H9 (cell line): ENCODE measurements at regions not wholly inside any gene's neighbourhood (a gene's known extent, or its start where the extent isn't known, plus 50 kb on each side); places are given as distances from the start of the nearest gene placed in this dataset.

ENCODE experiments used
- DNase-seq: peaks from one replicate; pipeline ENCODE4 v3.0.0-alpha.2; 2017
- H2AFZ ChIP-seq: one replicate; pipeline ENCODE4 v1.6.1; 2013; ENCODE audit warnings: mild to moderate bottlenecking, low read length, control low read depth, moderate library complexity
- H2AK5ac ChIP-seq: 2 replicates; pipeline ENCODE4 v1.6.1; 2013; ENCODE audit warnings: low read length, control low read depth, mixed read lengths; ENCODE audit not compliant: insufficient read length
- H2BK120ac ChIP-seq: one replicate; pipeline ENCODE4 v1.6.1; 2013; ENCODE audit warnings: low read depth, mild to moderate bottlenecking, low read length, control low read depth, inconsistent platforms; ENCODE audit not compliant: poor library complexity, severe bottlenecking
- H2BK12ac ChIP-seq: 2 replicates; pipeline ENCODE4 v1.6.1; 2013; ENCODE audit warnings: low read length, control low read depth, mixed read lengths, low read depth; ENCODE audit not compliant: insufficient read length
- H2BK15ac ChIP-seq: 2 replicates; pipeline ENCODE4 v1.6.1; 2013; ENCODE audit warnings: low read depth, low read length, control low read depth
- H2BK20ac ChIP-seq: one replicate; pipeline ENCODE4 v1.6.1; 2013; ENCODE audit warnings: low read depth, mild to moderate bottlenecking, low read length, control low read depth, inconsistent platforms; ENCODE audit not compliant: poor library complexity, severe bottlenecking
- H2BK5ac ChIP-seq: 2 replicates; pipeline ENCODE4 v1.6.1; 2013; ENCODE audit warnings: low read length, control low read depth, mixed read lengths; ENCODE audit not compliant: insufficient read length
- H3K14ac ChIP-seq: 2 replicates; pipeline ENCODE4 v1.6.1; 2013; ENCODE audit warnings: low read length, control low read depth; ENCODE audit not compliant: insufficient read depth
- H3K18ac ChIP-seq: 2 replicates; pipeline ENCODE4 v1.6.1; 2013; ENCODE audit warnings: low read depth, mild to moderate bottlenecking, mixed read lengths, low read length, control low read depth; ENCODE audit not compliant: insufficient read length
- H3K23ac ChIP-seq: 2 replicates; pipeline ENCODE4 v1.6.1; 2013; ENCODE audit warnings: low read length, control low read depth, mixed read lengths, low read depth; ENCODE audit not compliant: insufficient read length
- H3K23me2 ChIP-seq: 2 replicates; pipeline ENCODE4 v1.6.1; 2013; ENCODE audit warnings: low read depth, mild to moderate bottlenecking, mixed read lengths, low read length, control low read depth; ENCODE audit not compliant: insufficient read length, poor library complexity, severe bottlenecking
- H3K27ac ChIP-seq: 2 replicates; pipeline ENCODE4 v1.5.1; 2013; ENCODE audit warnings: low read length, control low read depth, mixed read lengths, low read depth; ENCODE audit not compliant: insufficient read length
- H3K27me3 ChIP-seq: 2 replicates; pipeline ENCODE4 v1.6.1; 2013; ENCODE audit warnings: low read length, control low read depth, inconsistent platforms; ENCODE audit not compliant: insufficient read depth
- H3K4ac ChIP-seq: 2 replicates; pipeline ENCODE4 v1.6.1; 2013; ENCODE audit warnings: low read depth, mild to moderate bottlenecking, control low read depth, inconsistent platforms, low read length, moderate library complexity
- H3K4me1 ChIP-seq: 2 replicates; pipeline ENCODE4 v1.6.1; 2013; ENCODE audit warnings: low read length, control low read depth, inconsistent platforms; ENCODE audit not compliant: insufficient read depth
- H3K4me2 ChIP-seq: 2 replicates; pipeline ENCODE4 v1.6.1; 2013; ENCODE audit warnings: low read length, control low read depth, mixed read lengths; ENCODE audit not compliant: insufficient read length, insufficient read depth
- H3K56ac ChIP-seq: 2 replicates; pipeline ENCODE4 v1.6.1; 2013; ENCODE audit warnings: low read depth, mild to moderate bottlenecking, mixed read lengths, low read length, control low read depth; ENCODE audit not compliant: insufficient read length
- H3K79me1 ChIP-seq: 2 replicates; pipeline ENCODE4 v1.6.1; 2013; ENCODE audit warnings: low read depth, mild to moderate bottlenecking, moderate library complexity, low read length, control low read depth, inconsistent platforms; ENCODE audit not compliant: insufficient read depth, poor library complexity, severe bottlenecking
- H3K79me2 ChIP-seq: 2 replicates; pipeline ENCODE4 v1.6.1; 2013; ENCODE audit warnings: low read length, control low read depth, inconsistent platforms; ENCODE audit not compliant: insufficient read depth
- H3K9ac ChIP-seq: 2 replicates; pipeline ENCODE4 v1.6.1; 2013; ENCODE audit warnings: low read length, control low read depth, mixed read lengths; ENCODE audit not compliant: insufficient read length; ENCODE audit errors: extremely low read depth
- H3K9me3 ChIP-seq: one replicate; pipeline ENCODE4 v1.6.1; 2013; ENCODE audit warnings: low read depth, low read length, inconsistent platforms; ENCODE audit not compliant: control insufficient read depth
- H3T11ph ChIP-seq: one replicate; pipeline ENCODE4 v1.6.1; 2013; ENCODE audit warnings: mild to moderate bottlenecking, low read length, control low read depth, inconsistent platforms
- H4K20me1 ChIP-seq: one replicate; pipeline ENCODE4 v1.6.1; 2013; ENCODE audit not compliant: control insufficient read depth, insufficient read length, insufficient read depth
- H4K5ac ChIP-seq: 2 replicates; pipeline ENCODE4 v1.6.1; 2013; ENCODE audit warnings: low read depth, mild to moderate bottlenecking, mixed read lengths, low read length, control low read depth; ENCODE audit not compliant: insufficient read length
- H4K8ac ChIP-seq: replicated peaks from 2 replicates; pipeline ENCODE4 v1.6.1; 2013; ENCODE audit warnings: low read length, control low read depth, mixed read lengths, low read depth; ENCODE audit not compliant: insufficient read length
- H4K91ac ChIP-seq: 2 replicates; pipeline ENCODE4 v1.6.1; 2013; ENCODE audit warnings: low read depth, mild to moderate bottlenecking, moderate library complexity, mixed read lengths, low read length, control low read depth; ENCODE audit not compliant: insufficient read length
- H3K27ac Mint-ChIP-seq, 3 experiments: 2 replicates in 2 of 3; 3 replicates in 1 of 3; pipeline ENCODE4 v1.8.0; 2020 to 2021; ENCODE audit warnings: mixed read lengths in 3 of 3, mild to moderate bottlenecking in 1 of 3, moderate library complexity in 1 of 3
- H3K27me3 Mint-ChIP-seq: 2 replicates; pipeline ENCODE4 v1.8.0; 2021; ENCODE audit warnings: low read depth, mild to moderate bottlenecking, moderate library complexity, mixed read lengths
- H3K36me3 Mint-ChIP-seq, 3 experiments: 2 replicates in 2 of 3; 3 replicates in 1 of 3; pipeline ENCODE4 v1.8.0; 2020 to 2021; ENCODE audit warnings: low read depth in 3 of 3, mixed read lengths in 3 of 3; ENCODE audit not compliant: insufficient read depth in 1 of 3
- H3K4me1 Mint-ChIP-seq, 2 experiments: 2 replicates each; pipeline ENCODE4 v1.8.0; 2020; ENCODE audit warnings: mixed read lengths in 2 of 2
- H3K4me3 Mint-ChIP-seq, 2 experiments: 2 replicates in 1 of 2; 3 replicates in 1 of 2; pipeline ENCODE4 v1.8.0; 2020 to 2021; ENCODE audit warnings: mild to moderate bottlenecking in 2 of 2, mixed read lengths in 2 of 2, moderate library complexity in 1 of 2
- H3K9me3 Mint-ChIP-seq, 2 experiments: 2 replicates in 1 of 2; 3 replicates in 1 of 2; pipeline ENCODE4 v1.8.0; 2020; ENCODE audit warnings: mild to moderate bottlenecking in 2 of 2, mixed read lengths in 2 of 2, moderate library complexity in 1 of 2
- WGBS: extraction: QIAGEN DNeasy Blood & Tissue Kit; methylation state at CpG from one replicate; pipeline ENCODE4 v1.1.7; 2013; ENCODE audit warnings: missing lambda C conversion rate, low lambda C conversion rate, mixed read lengths; ENCODE audit not compliant: insufficient read length; ENCODE audit errors: extremely low coverage; 5-methylcytosine and 5-hydroxymethylcytosine counted together
- TF ChIP-seq, protein P1 (sequence below): fragments of 200-600 bp; sonication (generic); conservative IDR thresholded peaks from 3 replicates; pipeline ENCODE4 v1.8.0; 2021; ENCODE audit warnings: antibody characterized with exemption, mild to moderate bottlenecking

DNA sequence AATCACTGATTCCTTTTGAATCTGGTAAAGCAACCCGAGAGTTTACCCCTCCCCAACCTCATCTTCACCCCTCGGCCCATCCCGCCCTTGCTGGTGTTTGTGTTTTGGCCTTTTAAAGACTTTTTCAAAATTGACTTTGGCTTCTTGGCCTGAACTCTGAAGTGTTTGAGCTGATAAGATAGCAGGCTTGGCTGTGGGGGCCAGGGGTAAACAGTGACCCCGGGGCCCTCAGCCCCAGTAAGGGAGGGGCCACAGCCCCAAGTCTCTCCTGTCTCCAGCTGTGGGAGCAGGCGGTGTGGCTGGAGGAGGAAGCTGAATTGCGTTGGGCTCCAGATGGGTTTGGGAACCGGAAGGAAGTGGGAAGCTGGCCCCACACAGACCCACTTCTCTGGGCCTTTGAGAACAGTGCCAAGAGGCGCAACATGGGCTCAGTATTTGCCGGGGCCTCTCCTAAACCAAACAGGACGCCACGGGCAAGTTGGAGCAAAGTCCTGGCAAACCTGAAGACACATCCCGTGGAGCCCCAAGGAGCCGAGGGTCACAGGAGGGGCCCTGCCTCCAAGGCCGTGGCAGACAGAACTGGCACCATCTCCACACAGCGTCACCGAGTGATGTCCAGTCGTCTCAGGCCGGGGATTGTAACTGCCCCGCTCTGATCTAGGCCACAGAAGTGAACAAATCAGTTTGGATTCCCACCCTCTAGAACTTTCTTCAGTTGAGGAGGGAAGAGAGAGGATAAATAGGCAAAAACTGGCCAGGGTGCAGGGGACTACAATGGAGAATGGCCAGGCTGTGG lies 54.3 kb upstream of the PTPN1 start:
- no peak overlapping the region for H4K5ac ChIP-seq
- Mint-ChIP-seq H3K27ac (peak overlapping the region in 1 of 3 experiments; percentile 38; a peak in 1 of 7 replicates), H3K4me1 (peaks cover 22 to 30% of the 10 kb centered on the region in 2 experiments), H3K4me3 (no peak overlapping the region), H3K27me3 (peaks cover 1% of the 10 kb centered on the region), H3K36me3 (no peaks in the 10 kb centered on the region; a peak in 1 of 7 replicates), H3K9me3 (no peaks in the 10 kb centered on the region; a peak in 1 of 5 replicates)
- no peak overlapping the region for H3T11ph ChIP-seq
- no peak overlapping the region for H3K56ac ChIP-seq
- H2BK12ac ChIP-seq: no peak overlapping the region
- no peak overlapping the region for H2BK20ac ChIP-seq
- no peak overlapping the region for H3K14ac ChIP-seq
- H3K9ac ChIP-seq: no peak overlapping the region
- no CpG with 5 or more reads among the region's 19 CpGs for WGBS
- H3K79me2 ChIP-seq: no peaks in the 10 kb centered on the region
- no peak overlapping the region for H2BK5ac ChIP-seq
- H3K23me2 ChIP-seq: no peaks in the 10 kb centered on the region
- no peak overlapping the region for H2AK5ac ChIP-seq
- no peak overlapping the region for H3K4ac ChIP-seq
- H2BK120ac ChIP-seq: no peak overlapping the region
- H2AFZ ChIP-seq: no peak overlapping the region
- H3K4me2 ChIP-seq: no peak overlapping the region
- H3K79me1 ChIP-seq: no peaks in the 10 kb centered on the region
- TF ChIP-seq, protein P1, sequence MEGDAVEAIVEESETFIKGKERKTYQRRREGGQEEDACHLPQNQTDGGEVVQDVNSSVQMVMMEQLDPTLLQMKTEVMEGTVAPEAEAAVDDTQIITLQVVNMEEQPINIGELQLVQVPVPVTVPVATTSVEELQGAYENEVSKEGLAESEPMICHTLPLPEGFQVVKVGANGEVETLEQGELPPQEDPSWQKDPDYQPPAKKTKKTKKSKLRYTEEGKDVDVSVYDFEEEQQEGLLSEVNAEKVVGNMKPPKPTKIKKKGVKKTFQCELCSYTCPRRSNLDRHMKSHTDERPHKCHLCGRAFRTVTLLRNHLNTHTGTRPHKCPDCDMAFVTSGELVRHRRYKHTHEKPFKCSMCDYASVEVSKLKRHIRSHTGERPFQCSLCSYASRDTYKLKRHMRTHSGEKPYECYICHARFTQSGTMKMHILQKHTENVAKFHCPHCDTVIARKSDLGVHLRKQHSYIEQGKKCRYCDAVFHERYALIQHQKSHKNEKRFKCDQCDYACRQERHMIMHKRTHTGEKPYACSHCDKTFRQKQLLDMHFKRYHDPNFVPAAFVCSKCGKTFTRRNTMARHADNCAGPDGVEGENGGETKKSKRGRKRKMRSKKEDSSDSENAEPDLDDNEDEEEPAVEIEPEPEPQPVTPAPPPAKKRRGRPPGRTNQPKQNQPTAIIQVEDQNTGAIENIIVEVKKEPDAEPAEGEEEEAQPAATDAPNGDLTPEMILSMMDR: no peak
- no peaks in the 10 kb centered on the region for H3K9me3 ChIP-seq
- no peaks in the 10 kb centered on the region for H4K20me1 ChIP-seq
- no peak for DNase-seq
- no peak overlapping the region for H3K23ac ChIP-seq
- H4K8ac ChIP-seq: no peak overlapping the region
- H3K27me3 ChIP-seq: no peaks in the 10 kb centered on the region
- H4K91ac ChIP-seq: no peak overlapping the region
- no peak overlapping the region for H3K27ac ChIP-seq
- H3K18ac ChIP-seq: no peak overlapping the region
- no peak overlapping the region for H2BK15ac ChIP-seq
- no peaks in the 10 kb centered on the region; the same call in 1 of the 2 replicates for H3K4me1 ChIP-seq
